ENCODE measurements at regions not wholly inside any gene's neighbourhood (a gene's known extent, or its start where the extent isn't known, plus 50 kb on each side); places are given as distances from the start of the nearest gene placed in this dataset.

GRCh38 chr6:122200440-122200839, 199.0 kb upstream of the HSF2 start:
- H3K27me3 ChIP-seq (ENCODE audit: control insufficient read depth in 4 of 4, insufficient read depth in 4 of 4, low read length in 3 of 4) = no peaks in the 10 kb centered on the region
- DNase-seq (ENCODE audit: low spot score) = no peak
- no peak overlapping the region for H3K27ac ChIP-seq (ENCODE audit: low read depth in 1 of 2, low read length in 2 of 2)
- no peaks in the 10 kb centered on the region for H3K9me3 ChIP-seq (ENCODE audit: control insufficient read depth in 4 of 4, low read length in 3 of 4)
- no peak overlapping the region for H3K9ac ChIP-seq (ENCODE audit: low read depth in 1 of 2, low read length in 2 of 2)
- TF ChIP-seq RAD21 (IDR thresholded peaks at IDR 0.05) (no peak), RXRA (IDR thresholded peaks at IDR 0.05) (no peak), NR2F2 (IDR thresholded peaks at IDR 0.05) (no peak), HNF4A (conservative IDR thresholded peaks at IDR 0.05) (no peak), GABPA (IDR thresholded peaks at IDR 0.05 in 1 of 2, conservative IDR thresholded peaks at IDR 0.05 in 1 of 2) (no peak), HNF4G (IDR thresholded peaks at IDR 0.05) (no peak), CTCF (IDR thresholded peaks at IDR 0.05; ENCODE audit: low read depth, low read length, missing input control) (no peak), TAF1 (conservative IDR thresholded peaks at IDR 0.05) (no peak), SP1 (IDR thresholded peaks at IDR 0.05) (no peak), EGR1 (IDR thresholded peaks at IDR 0.05; ENCODE audit: low read depth in 2 of 2) (no peak)
- H3K4me3 ChIP-seq (ENCODE audit: low read depth in 1 of 3, low read length in 3 of 3) = no peak overlapping the region
- H3K4me1 ChIP-seq (ENCODE audit: control insufficient read depth in 4 of 4, insufficient read depth in 4 of 4, low read length in 3 of 4) = no peaks in the 10 kb centered on the region
- 49% methylated on average over 1 of the region's 1 CpG for WGBS
- no peaks in the 10 kb centered on the region for H3K36me3 ChIP-seq (ENCODE audit: control insufficient read depth in 4 of 4, insufficient read depth in 3 of 4, low read depth in 1 of 4, low read length in 3 of 4)

GRCh38 chr6:122202576-122203137, 196.8 kb upstream of the HSF2 start:
- Histone ChIP-seq H3K9me3 (ENCODE audit: control insufficient read depth in 4 of 4, low read length in 3 of 4) (no peaks in the 10 kb centered on the region), H3K4me3 (ENCODE audit: low read depth in 1 of 3, low read length in 3 of 3) (no peak overlapping the region), H3K27me3 (ENCODE audit: control insufficient read depth in 4 of 4, insufficient read depth in 4 of 4, low read length in 3 of 4) (no peaks in the 10 kb centered on the region), H3K4me1 (ENCODE audit: control insufficient read depth in 4 of 4, insufficient read depth in 4 of 4, low read length in 3 of 4) (no peaks in the 10 kb centered on the region), H3K27ac (ENCODE audit: low read depth in 1 of 2, low read length in 2 of 2) (no peak overlapping the region), H3K9ac (ENCODE audit: low read depth in 1 of 2, low read length in 2 of 2) (no peak overlapping the region), H3K36me3 (ENCODE audit: control insufficient read depth in 4 of 4, insufficient read depth in 3 of 4, low read depth in 1 of 4, low read length in 3 of 4) (no peaks in the 10 kb centered on the region)
- no peak for DNase-seq (ENCODE audit: low spot score)
- TF ChIP-seq EGR1 (IDR thresholded peaks at IDR 0.05; ENCODE audit: low read depth in 2 of 2) = no peak
- no peak for TF ChIP-seq TAF1 (conservative IDR thresholded peaks at IDR 0.05)
- TF ChIP-seq HNF4A (conservative IDR thresholded peaks at IDR 0.05) = no peak
- TF ChIP-seq RAD21 (IDR thresholded peaks at IDR 0.05) = no peak
- no peak for TF ChIP-seq JUND (IDR thresholded peaks at IDR 0.05)
- no peak for TF ChIP-seq ATF3 (IDR thresholded peaks at IDR 0.05)
- no peak for TF ChIP-seq HNF4G (IDR thresholded peaks at IDR 0.05)
- TF ChIP-seq MAX (IDR thresholded peaks at IDR 0.05) = no peak
- no peak for TF ChIP-seq RXRA (IDR thresholded peaks at IDR 0.05)
- TF ChIP-seq GABPA (IDR thresholded peaks at IDR 0.05 in 1 of 2, conservative IDR thresholded peaks at IDR 0.05 in 1 of 2) = no peak
- no peak for TF ChIP-seq SP1 (IDR thresholded peaks at IDR 0.05)
- WGBS = 73% methylated on average over 8 of the region's 8 CpGs

GRCh38 chr6:122207061-122207460, 192.4 kb upstream of the HSF2 start:
- 59% methylated on average over 2 of the region's 2 CpGs for WGBS

More at GRCh38 chr6:122207061-122207460, 192.4 kb upstream of the HSF2 start:
- Histone ChIP-seq H3K4me3 (ENCODE audit: low read depth in 1 of 3, low read length in 3 of 3) (no peak overlapping the region), H3K9me3 (ENCODE audit: control insufficient read depth in 4 of 4, low read length in 3 of 4) (no peaks in the 10 kb centered on the region), H3K36me3 (ENCODE audit: control insufficient read depth in 4 of 4, insufficient read depth in 3 of 4, low read depth in 1 of 4, low read length in 3 of 4) (no peaks in the 10 kb centered on the region), H3K27me3 (ENCODE audit: control insufficient read depth in 4 of 4, insufficient read depth in 4 of 4, low read length in 3 of 4) (no peaks in the 10 kb centered on the region), H3K9ac (ENCODE audit: low read depth in 1 of 2, low read length in 2 of 2) (no peak overlapping the region), H3K27ac (ENCODE audit: low read depth in 1 of 2, low read length in 2 of 2) (no peak overlapping the region), H3K4me1 (ENCODE audit: control insufficient read depth in 4 of 4, insufficient read depth in 4 of 4, low read length in 3 of 4) (no peaks in the 10 kb centered on the region)
- no peak for TF ChIP-seq GABPA (IDR thresholded peaks at IDR 0.05 in 1 of 2, conservative IDR thresholded peaks at IDR 0.05 in 1 of 2)
- no peak for TF ChIP-seq CTCF (IDR thresholded peaks at IDR 0.05; ENCODE audit: low read depth, low read length, missing input control)
- no peak for TF ChIP-seq FOXA1 (IDR thresholded peaks at IDR 0.05)
- no peak for TF ChIP-seq SP1 (IDR thresholded peaks at IDR 0.05)
- no peak for TF ChIP-seq RAD21 (IDR thresholded peaks at IDR 0.05)
- no peak for TF ChIP-seq HNF4A (conservative IDR thresholded peaks at IDR 0.05)
- no peak for TF ChIP-seq TAF1 (conservative IDR thresholded peaks at IDR 0.05)
- TF ChIP-seq NR2F2 (IDR thresholded peaks at IDR 0.05) = no peak
- no peak for DNase-seq (ENCODE audit: low spot score)

Measured in liver (tissue), 8 donors.